Neural progenitor cell (in vitro differentiated cells): ENCODE measurements at regions not wholly inside any gene's neighbourhood (a gene's known extent, or its start where the extent isn't known, plus 50 kb on each side); places are given as distances from the start of the nearest gene placed in this dataset.

ENCODE experiments used
- DNase-seq: peaks from one replicate; pipeline ENCODE4 v3.0.0-alpha.2; 2016; ENCODE audit warnings: low spot score
- H2AFZ ChIP-seq: fragments of 200-600 bp; sonication (generic); replicated peaks from 2 replicates; pipeline ENCODE4 v1.6.1; 2016; ENCODE audit warnings: antibody characterized with exemption
- H3F3A ChIP-seq: fragments of 200-600 bp; sonication (generic); 2 replicates; pipeline ENCODE4 v1.6.1; 2016; ENCODE audit warnings: antibody characterized with exemption, low read depth
- H3K27ac ChIP-seq: fragments of 200-600 bp; sonication (generic); 2 replicates; pipeline ENCODE4 v1.5.1; 2016; ENCODE audit warnings: mild to moderate bottlenecking
- H3K27me3 ChIP-seq: fragments of 200-600 bp; sonication (generic); 2 replicates; pipeline ENCODE4 v1.6.1; 2016; ENCODE audit warnings: mild to moderate bottlenecking, moderate library complexity
- H3K36me3 ChIP-seq: fragments of 200-600 bp; sonication (generic); 2 replicates; pipeline ENCODE4 v1.5.1; 2016
- H3K4me1 ChIP-seq: fragments of 200-600 bp; sonication (generic); 2 replicates; pipeline ENCODE4 v1.6.1; 2016; ENCODE audit warnings: mixed run types
- H3K4me2 ChIP-seq: fragments of 200-600 bp; sonication (generic); 2 replicates; pipeline ENCODE4 v1.6.1; 2016
- H3K4me3 ChIP-seq: fragments of 200-600 bp; sonication (generic); 2 replicates; pipeline ENCODE4 v1.5.1; 2016
- H3K79me2 ChIP-seq: fragments of 200-600 bp; sonication (generic); 2 replicates; pipeline ENCODE4 v1.6.1; 2016; ENCODE audit warnings: low read depth
- H3K9ac ChIP-seq: fragments of 200-600 bp; sonication (generic); 2 replicates; pipeline ENCODE4 v1.6.1; 2016
- H3K9me3 ChIP-seq: fragments of 200-600 bp; sonication (generic); 2 replicates; pipeline ENCODE4 v1.5.1; 2016; ENCODE audit warnings: low read depth
- H4K20me1 ChIP-seq: fragments of 200-600 bp; sonication (generic); 2 replicates; pipeline ENCODE4 v1.6.1; 2016; ENCODE audit warnings: low read depth
- H3K27ac Mint-ChIP-seq: 3 replicates; pipeline ENCODE4 v1.8.0; 2021; ENCODE audit warnings: mixed read lengths
- H3K27me3 Mint-ChIP-seq: 2 replicates; pipeline ENCODE4 v1.8.0; 2022; ENCODE audit warnings: low read depth, mild to moderate bottlenecking, inconsistent platforms, moderate library complexity, mixed read lengths; ENCODE audit not compliant: insufficient read depth
- H3K36me3 Mint-ChIP-seq: 3 replicates; pipeline ENCODE4 v1.8.0; 2021; ENCODE audit warnings: mixed read lengths
- H3K4me1 Mint-ChIP-seq: 3 replicates; pipeline ENCODE4 v1.8.0; 2021; ENCODE audit warnings: mixed read lengths
- H3K4me3 Mint-ChIP-seq: 3 replicates; pipeline ENCODE4 v1.8.0; 2021; ENCODE audit warnings: mild to moderate bottlenecking, moderate library complexity, mixed read lengths
- H3K9me3 Mint-ChIP-seq: 3 replicates; pipeline ENCODE4 v1.8.0; 2020; ENCODE audit warnings: mixed read lengths
- EZH2 ChIP-seq: fragments of 200-600 bp; sonication (generic); IDR thresholded peaks from 2 replicates; pipeline ENCODE4 v1.6.1; 2017; ENCODE audit warnings: antibody characterized with exemption, mild to moderate bottlenecking, moderate library complexity
- EZH2phosphoT487 ChIP-seq: fragments of 200-600 bp; sonication (generic); IDR thresholded peaks from 2 replicates; pipeline ENCODE4 v1.6.1; 2017; ENCODE audit warnings: antibody characterized with exemption
- TF ChIP-seq, protein P1 (sequence below): fragments of 200-600 bp; sonication (generic); IDR thresholded peaks from 2 replicates; pipeline ENCODE4 v1.5.1; 2017; ENCODE audit warnings: antibody characterized with exemption, mild to moderate bottlenecking

DNA sequence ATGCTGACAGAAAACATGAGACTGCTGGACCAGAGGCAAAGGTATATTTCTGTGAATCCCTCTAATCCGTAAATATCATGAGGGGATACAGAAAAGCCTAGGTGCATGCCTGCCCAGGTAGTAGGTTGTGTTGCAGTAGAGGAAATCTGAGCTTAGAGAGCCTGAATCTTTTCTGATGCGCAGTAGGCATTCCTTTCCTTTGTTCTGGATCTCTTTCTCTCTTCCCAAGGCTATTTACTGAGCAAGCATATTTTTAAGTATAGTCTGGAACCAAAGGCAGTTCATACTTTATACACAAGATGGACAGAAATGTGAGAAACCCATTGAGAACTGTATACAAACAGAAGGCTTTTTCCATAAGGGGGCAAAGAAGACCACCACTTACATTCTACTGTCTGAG, 359.3 kb downstream of the TMEM161B start:
- Histone ChIP-seq H3K36me3 (no peaks in the 10 kb centered on the region), H3K9me3 (no peaks in the 10 kb centered on the region), H3K4me1 (peaks cover 8% of the 10 kb centered on the region), H3F3A (no peaks in the 10 kb centered on the region), H3K27ac (no peak overlapping the region), H3K79me2 (no peaks in the 10 kb centered on the region), H2AFZ (peak overlapping the region; percentile 23), H3K4me3 (no peak overlapping the region), H3K9ac (no peak overlapping the region), H4K20me1 (no peaks in the 10 kb centered on the region), H3K4me2 (no peak overlapping the region), H3K27me3 (no peaks in the 10 kb centered on the region)
- H3K4me3 Mint-ChIP-seq = no peak overlapping the region
- peaks cover 3% of the 10 kb centered on the region for H3K27me3 Mint-ChIP-seq
- peaks cover 3% of the 10 kb centered on the region for H3K4me1 Mint-ChIP-seq
- peaks cover 15% of the 10 kb centered on the region for H3K9me3 Mint-ChIP-seq
- no peak for DNase-seq
- TF ChIP-seq EZH2phosphoT487 = no peak
- TF ChIP-seq, protein P1, sequence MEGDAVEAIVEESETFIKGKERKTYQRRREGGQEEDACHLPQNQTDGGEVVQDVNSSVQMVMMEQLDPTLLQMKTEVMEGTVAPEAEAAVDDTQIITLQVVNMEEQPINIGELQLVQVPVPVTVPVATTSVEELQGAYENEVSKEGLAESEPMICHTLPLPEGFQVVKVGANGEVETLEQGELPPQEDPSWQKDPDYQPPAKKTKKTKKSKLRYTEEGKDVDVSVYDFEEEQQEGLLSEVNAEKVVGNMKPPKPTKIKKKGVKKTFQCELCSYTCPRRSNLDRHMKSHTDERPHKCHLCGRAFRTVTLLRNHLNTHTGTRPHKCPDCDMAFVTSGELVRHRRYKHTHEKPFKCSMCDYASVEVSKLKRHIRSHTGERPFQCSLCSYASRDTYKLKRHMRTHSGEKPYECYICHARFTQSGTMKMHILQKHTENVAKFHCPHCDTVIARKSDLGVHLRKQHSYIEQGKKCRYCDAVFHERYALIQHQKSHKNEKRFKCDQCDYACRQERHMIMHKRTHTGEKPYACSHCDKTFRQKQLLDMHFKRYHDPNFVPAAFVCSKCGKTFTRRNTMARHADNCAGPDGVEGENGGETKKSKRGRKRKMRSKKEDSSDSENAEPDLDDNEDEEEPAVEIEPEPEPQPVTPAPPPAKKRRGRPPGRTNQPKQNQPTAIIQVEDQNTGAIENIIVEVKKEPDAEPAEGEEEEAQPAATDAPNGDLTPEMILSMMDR = no peak
- no peak for TF ChIP-seq EZH2
- peaks cover 2% of the 10 kb centered on the region for H3K36me3 Mint-ChIP-seq
- no peak overlapping the region for H3K27ac Mint-ChIP-seq

DNA sequence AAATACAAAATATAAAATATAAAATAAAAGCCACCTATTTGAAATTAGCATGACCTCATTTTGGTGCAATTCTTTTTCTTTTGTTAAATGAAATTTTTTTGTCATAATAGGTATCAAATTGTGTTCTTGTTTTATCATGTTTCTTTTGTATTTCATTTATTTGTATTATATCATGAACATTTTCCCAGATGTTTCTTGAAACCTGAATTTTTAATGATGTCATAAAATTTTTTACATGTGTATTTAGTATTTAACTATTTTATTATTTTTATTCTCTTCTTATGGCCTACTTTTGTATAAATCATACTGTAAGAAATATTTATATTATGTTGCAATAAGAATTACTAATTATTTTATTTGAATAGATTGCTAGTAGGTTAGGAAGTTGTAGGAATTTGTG, 361.7 kb downstream of the TMEM161B start:
- Histone ChIP-seq H4K20me1 (no peaks in the 10 kb centered on the region), H3F3A (no peaks in the 10 kb centered on the region), H3K9ac (no peak overlapping the region), H3K4me3 (no peak overlapping the region), H3K4me2 (no peak overlapping the region), H3K36me3 (no peaks in the 10 kb centered on the region), H3K4me1 (peaks cover 8% of the 10 kb centered on the region), H3K27me3 (no peaks in the 10 kb centered on the region), H2AFZ (no peak overlapping the region), H3K27ac (no peak overlapping the region), H3K79me2 (no peaks in the 10 kb centered on the region), H3K9me3 (no peaks in the 10 kb centered on the region)
- TF ChIP-seq EZH2phosphoT487 = no peak
- Mint-ChIP-seq H3K36me3 (no peaks in the 10 kb centered on the region), H3K9me3 (peaks cover 2% of the 10 kb centered on the region), H3K27me3 (peaks cover 6% of the 10 kb centered on the region), H3K27ac (no peak overlapping the region), H3K4me1 (peaks cover 6% of the 10 kb centered on the region), H3K4me3 (no peak overlapping the region)
- no peak for DNase-seq

DNA sequence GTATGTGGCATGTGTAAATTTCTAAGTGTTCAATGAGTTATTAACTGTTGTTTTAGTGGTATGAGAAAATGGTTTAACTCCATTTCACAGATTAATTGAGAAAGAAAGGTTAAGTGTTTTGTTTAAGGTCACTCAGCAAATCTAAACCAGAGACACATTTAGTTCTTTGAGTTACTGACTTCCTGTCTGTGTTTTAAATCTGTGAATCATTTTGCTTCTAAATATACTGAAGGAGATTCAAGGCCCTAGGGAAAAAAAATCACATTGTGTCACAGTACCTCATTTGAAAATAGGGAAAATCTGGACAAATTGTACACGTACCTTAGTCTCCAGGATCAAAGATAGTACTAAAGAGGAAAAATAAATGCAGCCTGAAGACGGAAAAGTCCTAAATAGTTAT, 368.2 kb downstream of the TMEM161B start:
- H3K79me2 ChIP-seq = no peaks in the 10 kb centered on the region
- peak overlapping the region; percentile 61 for H3K4me2 ChIP-seq
- H3F3A ChIP-seq = peaks cover 28% of the 10 kb centered on the region
- no peaks in the 10 kb centered on the region for H4K20me1 ChIP-seq
- Mint-ChIP-seq H3K9me3 (peaks cover 4% of the 10 kb centered on the region), H3K27me3 (peaks cover 5% of the 10 kb centered on the region), H3K4me3 (no peak overlapping the region), H3K36me3 (no peaks in the 10 kb centered on the region), H3K4me1 (peaks cover 39% of the 10 kb centered on the region), H3K27ac (peak overlapping the region; percentile 92)
- H3K9ac ChIP-seq = no peak overlapping the region
- no peaks in the 10 kb centered on the region for H3K9me3 ChIP-seq
- H2AFZ ChIP-seq = no peak overlapping the region
- H3K4me3 ChIP-seq = no peak overlapping the region
- H3K27ac ChIP-seq = peak overlapping the region; percentile 70
- no peaks in the 10 kb centered on the region for H3K27me3 ChIP-seq
- no peaks in the 10 kb centered on the region for H3K36me3 ChIP-seq
- H3K4me1 ChIP-seq = peaks cover 36% of the 10 kb centered on the region
- TF ChIP-seq EZH2 (no peak), EZH2phosphoT487 (no peak)
- TF ChIP-seq, protein P1 = no peak
- no peak for DNase-seq

DNA sequence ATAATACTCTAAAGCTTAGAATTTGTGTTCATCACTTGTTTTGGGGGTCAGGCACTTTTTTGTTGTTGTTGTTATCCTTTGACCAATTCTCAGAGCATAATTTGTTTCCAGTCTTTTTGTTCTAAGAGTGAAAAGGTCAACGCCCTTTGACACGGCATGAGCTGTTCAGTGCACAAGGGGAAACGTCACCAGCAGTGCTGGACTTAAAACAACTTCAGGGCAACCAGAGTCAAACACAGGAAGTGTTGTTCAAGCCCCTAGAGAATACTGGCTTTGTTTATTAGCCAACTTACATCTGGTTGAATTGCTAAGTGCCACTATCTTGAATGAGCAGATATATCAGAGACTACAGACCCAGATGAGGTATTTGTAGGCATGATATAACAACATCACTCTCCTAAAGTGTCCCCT, 368.9 kb downstream of the TMEM161B start:
- Histone ChIP-seq H3K27me3 (no peaks in the 10 kb centered on the region), H3K9ac (no peak overlapping the region), H3K4me1 (peaks cover 36% of the 10 kb centered on the region), H3K4me3 (no peak overlapping the region), H3K9me3 (no peaks in the 10 kb centered on the region), H3K79me2 (no peaks in the 10 kb centered on the region), H3F3A (peaks cover 28% of the 10 kb centered on the region), H3K27ac (peak overlapping the region; percentile 70), H2AFZ (no peak overlapping the region), H3K36me3 (no peaks in the 10 kb centered on the region), H4K20me1 (no peaks in the 10 kb centered on the region), H3K4me2 (peak overlapping the region; percentile 61)
- H3K9me3 Mint-ChIP-seq = peaks cover 2% of the 10 kb centered on the region
- no peak for TF ChIP-seq EZH2
- peak; percentile 71 for TF ChIP-seq EZH2phosphoT487
- TF ChIP-seq, protein P1 = no peak
- peak; percentile 88 for DNase-seq
- H3K4me3 Mint-ChIP-seq = peak overlapping the region; percentile 42
- H3K27ac Mint-ChIP-seq = peak overlapping the region; percentile 87
- H3K27me3 Mint-ChIP-seq = peaks cover 4% of the 10 kb centered on the region
- peaks cover 39% of the 10 kb centered on the region for H3K4me1 Mint-ChIP-seq
- no peaks in the 10 kb centered on the region for H3K36me3 Mint-ChIP-seq
